ENCODE measurements at regions not wholly inside any gene's neighbourhood (a gene's known extent, or its start where the extent isn't known, plus 50 kb on each side); places are given as distances from the start of the nearest gene placed in this dataset.

DNA sequence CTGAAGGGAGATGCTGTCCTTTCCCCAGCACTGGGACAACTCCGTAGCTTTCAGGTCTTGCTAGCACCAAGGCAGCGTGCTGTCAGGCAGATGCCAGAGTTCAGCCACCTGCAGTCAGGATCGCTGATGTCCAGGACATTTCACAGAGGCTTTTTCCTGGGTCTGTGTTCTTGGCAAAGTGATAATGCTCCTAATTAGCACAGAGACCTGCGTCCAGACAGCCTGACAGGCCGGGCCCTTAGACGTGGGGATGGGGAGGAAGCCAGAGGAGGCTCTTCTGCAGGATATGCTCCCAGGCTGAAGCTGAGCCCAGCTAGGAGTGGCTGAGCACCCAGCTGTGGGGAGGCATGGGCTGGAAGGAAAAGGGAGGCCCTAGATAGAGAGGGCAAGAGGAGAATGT, 82.5 kb upstream of the TBX20 start:
- Histone ChIP-seq H3K4me2 (ENCODE audit: insufficient read depth, low read length) (no peak overlapping the region), H3K79me2 (ENCODE audit: insufficient read depth, low read length) (no peaks in the 10 kb centered on the region), H3K27me3 (ENCODE audit: insufficient read depth, low read length, poor library complexity) (peaks cover 4% of the 10 kb centered on the region), H3K4me3 (ENCODE audit: low read depth in 1 of 2, low read length in 2 of 2) (no peak overlapping the region), H3K9ac (ENCODE audit: low read depth, low read length) (no peak overlapping the region), H3K4me1 (ENCODE audit: insufficient read depth, low read length) (no peaks in the 10 kb centered on the region), H3K9me3 (ENCODE audit: insufficient read depth, low read length, severe bottlenecking) (no peaks in the 10 kb centered on the region), H4K20me1 (ENCODE audit: insufficient read depth, low read length) (no peaks in the 10 kb centered on the region), H3K36me3 (ENCODE audit: insufficient read depth, low read length) (no peaks in the 10 kb centered on the region), H3K27ac (ENCODE audit: low read length) (no peak overlapping the region), H2AFZ (ENCODE audit: low read depth, low read length) (no peak overlapping the region)
- TF ChIP-seq, protein P1, sequence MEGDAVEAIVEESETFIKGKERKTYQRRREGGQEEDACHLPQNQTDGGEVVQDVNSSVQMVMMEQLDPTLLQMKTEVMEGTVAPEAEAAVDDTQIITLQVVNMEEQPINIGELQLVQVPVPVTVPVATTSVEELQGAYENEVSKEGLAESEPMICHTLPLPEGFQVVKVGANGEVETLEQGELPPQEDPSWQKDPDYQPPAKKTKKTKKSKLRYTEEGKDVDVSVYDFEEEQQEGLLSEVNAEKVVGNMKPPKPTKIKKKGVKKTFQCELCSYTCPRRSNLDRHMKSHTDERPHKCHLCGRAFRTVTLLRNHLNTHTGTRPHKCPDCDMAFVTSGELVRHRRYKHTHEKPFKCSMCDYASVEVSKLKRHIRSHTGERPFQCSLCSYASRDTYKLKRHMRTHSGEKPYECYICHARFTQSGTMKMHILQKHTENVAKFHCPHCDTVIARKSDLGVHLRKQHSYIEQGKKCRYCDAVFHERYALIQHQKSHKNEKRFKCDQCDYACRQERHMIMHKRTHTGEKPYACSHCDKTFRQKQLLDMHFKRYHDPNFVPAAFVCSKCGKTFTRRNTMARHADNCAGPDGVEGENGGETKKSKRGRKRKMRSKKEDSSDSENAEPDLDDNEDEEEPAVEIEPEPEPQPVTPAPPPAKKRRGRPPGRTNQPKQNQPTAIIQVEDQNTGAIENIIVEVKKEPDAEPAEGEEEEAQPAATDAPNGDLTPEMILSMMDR (IDR thresholded peaks at IDR 0.05; ENCODE audit: borderline replicate concordance, extremely low read depth, low read length, poor library complexity, severe bottlenecking), result no peak
- no peak for TF ChIP-seq EZH2 (IDR thresholded peaks at IDR 0.05; ENCODE audit: borderline replicate concordance, low read depth, low read length, severe bottlenecking)
- DNase-seq (no peak), ATAC-seq (ENCODE audit: insufficient read depth, low read depth) (no peak)

GRCh38 chr7:35334506-35334905, 80.6 kb upstream of the TBX20 start:
- DNase-seq, result no peak
- Histone ChIP-seq H2AFZ (ENCODE audit: low read depth, low read length) (no peak overlapping the region), H4K20me1 (ENCODE audit: insufficient read depth, low read length) (no peaks in the 10 kb centered on the region), H3K79me2 (ENCODE audit: insufficient read depth, low read length) (no peaks in the 10 kb centered on the region), H3K9ac (ENCODE audit: low read depth, low read length) (no peak overlapping the region), H3K4me2 (ENCODE audit: insufficient read depth, low read length) (no peak overlapping the region), H3K27ac (ENCODE audit: low read length) (no peak overlapping the region), H3K36me3 (ENCODE audit: insufficient read depth, low read length) (no peaks in the 10 kb centered on the region), H3K9me3 (ENCODE audit: insufficient read depth, low read length, severe bottlenecking) (no peaks in the 10 kb centered on the region), H3K4me1 (ENCODE audit: insufficient read depth, low read length) (no peaks in the 10 kb centered on the region), H3K4me3 (ENCODE audit: low read depth in 1 of 2, low read length in 2 of 2) (no peak overlapping the region), H3K27me3 (ENCODE audit: insufficient read depth, low read length, poor library complexity) (peaks cover 7% of the 10 kb centered on the region)
- no peak for TF ChIP-seq EZH2 (IDR thresholded peaks at IDR 0.05; ENCODE audit: borderline replicate concordance, low read depth, low read length, severe bottlenecking)
- TF ChIP-seq, protein P1 (IDR thresholded peaks at IDR 0.05; ENCODE audit: borderline replicate concordance, extremely low read depth, low read length, poor library complexity, severe bottlenecking), result no peak
- ATAC-seq (ENCODE audit: insufficient read depth, low read depth), result no peak

DNA sequence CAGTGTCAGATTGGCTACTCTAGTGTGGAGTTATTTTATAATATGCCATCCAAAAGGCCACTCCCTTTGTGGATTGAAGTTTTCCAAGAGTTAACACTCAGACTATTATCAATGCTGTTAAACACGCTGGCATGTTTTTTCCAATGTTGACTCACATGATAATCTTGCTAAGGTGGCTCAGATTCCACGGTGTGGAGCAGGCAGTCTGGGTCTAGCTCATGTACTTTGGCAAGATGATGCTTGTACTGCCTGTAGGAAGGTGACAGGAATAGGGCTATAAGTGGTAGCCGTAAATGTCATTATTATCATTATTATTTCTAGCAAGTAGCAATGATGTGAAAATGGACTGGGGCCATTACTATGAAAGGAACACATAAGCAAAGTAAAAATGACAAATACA, 79.4 kb upstream of the TBX20 start:
- no peak for TF ChIP-seq EZH2 (IDR thresholded peaks at IDR 0.05; ENCODE audit: borderline replicate concordance, low read depth, low read length, severe bottlenecking)
- TF ChIP-seq, protein P1 (IDR thresholded peaks at IDR 0.05; ENCODE audit: borderline replicate concordance, extremely low read depth, low read length, poor library complexity, severe bottlenecking), result no peak
- no peaks in the 10 kb centered on the region for H4K20me1 ChIP-seq (ENCODE audit: insufficient read depth, low read length)
- ATAC-seq (ENCODE audit: insufficient read depth, low read depth), result no peak

More for the DNA sequence above, 79.4 kb upstream of the TBX20 start:
- Histone ChIP-seq H3K79me2 (ENCODE audit: insufficient read depth, low read length) (no peaks in the 10 kb centered on the region), H3K27ac (ENCODE audit: low read length) (no peak overlapping the region), H3K27me3 (ENCODE audit: insufficient read depth, low read length, poor library complexity) (peaks cover 7% of the 10 kb centered on the region), H3K4me1 (ENCODE audit: insufficient read depth, low read length) (no peaks in the 10 kb centered on the region), H3K36me3 (ENCODE audit: insufficient read depth, low read length) (no peaks in the 10 kb centered on the region), H3K9ac (ENCODE audit: low read depth, low read length) (no peak overlapping the region), H3K4me2 (ENCODE audit: insufficient read depth, low read length) (no peak overlapping the region), H3K4me3 (ENCODE audit: low read depth in 1 of 2, low read length in 2 of 2) (no peak overlapping the region), H3K9me3 (ENCODE audit: insufficient read depth, low read length, severe bottlenecking) (no peaks in the 10 kb centered on the region), H2AFZ (ENCODE audit: low read depth, low read length) (no peak overlapping the region)
- no peak for DNase-seq

Measured in DND-41 (cell line).